HEK293T (cell line): ENCODE measurements at regions not wholly inside any gene's neighbourhood (a gene's known extent, or its start where the extent isn't known, plus 50 kb on each side); places are given as distances from the start of the nearest gene placed in this dataset.

Experiments
- ARNT ChIP-seq: fragments of 450-650 bp; IDR thresholded peaks from 2 replicates; pipeline ENCODE4 v1.6.1; 2017; ENCODE audit warnings: mild to moderate bottlenecking
- BHLHE40 ChIP-seq: fragments of 450-650 bp; IDR thresholded peaks from 2 replicates; pipeline ENCODE4 v1.6.1; 2016; ENCODE audit warnings: mild to moderate bottlenecking, moderate library complexity, borderline replicate concordance
- ELF4 ChIP-seq: fragments of 450-650 bp; IDR thresholded peaks from 2 replicates; pipeline ENCODE4 v1.6.1; 2017; ENCODE audit warnings: antibody characterized with exemption
- FOXA1 ChIP-seq: fragments of 450-650 bp; IDR thresholded peaks from 2 replicates; pipeline ENCODE4 v1.6.1; 2016; ENCODE audit warnings: mild to moderate bottlenecking
- FOXM1 ChIP-seq: fragments of 450-650 bp; IDR thresholded peaks from 2 replicates; pipeline ENCODE4 v1.6.1; 2017; ENCODE audit warnings: mild to moderate bottlenecking, borderline replicate concordance
- HDGF ChIP-seq: fragments of 450-650 bp; IDR thresholded peaks from 2 replicates; pipeline ENCODE4 v1.6.1; 2017; ENCODE audit warnings: antibody characterized with exemption, borderline replicate concordance
- LEF1 ChIP-seq: fragments of 450-650 bp; IDR thresholded peaks from 2 replicates; pipeline ENCODE4 v1.6.1; 2017; ENCODE audit warnings: mild to moderate bottlenecking, borderline replicate concordance
- NFRKB ChIP-seq: fragments of 450-650 bp; IDR thresholded peaks from 2 replicates; pipeline ENCODE4 v1.6.1; 2016; ENCODE audit warnings: mild to moderate bottlenecking, moderate library complexity
- SUZ12 ChIP-seq: fragments of 450-650 bp; IDR thresholded peaks from 2 replicates; pipeline ENCODE4 v1.6.1; 2016; ENCODE audit warnings: mild to moderate bottlenecking
- TARDBP ChIP-seq: fragments of 450-650 bp; IDR thresholded peaks from 2 replicates; pipeline ENCODE4 v1.6.1; 2016
- ZNF384 ChIP-seq: fragments of 450-650 bp; IDR thresholded peaks from 2 replicates; pipeline ENCODE4 v1.6.1; 2016

DNA sequence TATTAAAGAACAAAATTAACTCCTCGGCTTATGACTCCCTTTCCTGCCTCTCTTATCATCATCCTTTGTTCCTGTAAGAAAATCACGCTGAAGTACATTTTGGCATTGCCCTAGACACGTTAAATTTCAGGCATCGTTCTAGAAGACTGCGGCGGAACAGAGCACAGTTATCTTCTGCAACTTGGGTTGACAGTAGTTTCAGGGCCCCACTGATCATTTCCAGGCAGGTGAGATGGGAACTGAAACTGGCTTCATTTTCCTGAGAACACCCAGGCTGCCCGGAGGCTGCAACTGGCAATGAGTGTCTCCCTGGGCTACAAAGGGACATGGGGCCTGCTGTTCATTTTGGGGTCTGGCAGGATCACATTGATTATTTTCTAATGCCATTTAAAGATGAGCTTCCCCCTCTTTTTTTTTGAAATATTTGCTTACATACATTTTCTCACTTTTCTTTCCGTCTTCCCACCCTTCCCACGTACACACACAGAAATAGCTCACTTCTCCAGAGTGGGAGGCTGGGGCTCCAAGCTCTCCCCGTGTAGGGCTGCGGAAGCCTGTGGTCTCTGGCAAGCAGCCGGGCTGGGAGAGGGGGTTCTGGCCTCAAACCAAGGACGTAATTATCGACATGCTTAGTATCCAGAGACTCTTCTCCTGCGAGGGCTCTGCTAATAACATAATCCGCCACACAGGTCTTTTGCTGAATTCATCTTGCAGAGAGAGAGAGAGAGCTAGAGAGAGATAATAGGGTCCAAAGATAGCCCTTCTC is 267.4 kb downstream of the ABHD5 start:
- TF ChIP-seq FOXA1 (no peak), LEF1 (no peak), HDGF (no peak), BHLHE40 (no peak), SUZ12 (no peak), NFRKB (no peak), TARDBP (no peak), ZNF384 (no peak), ELF4 (no peak), ARNT (no peak), FOXM1 (no peak)
